ENCODE measurements at regions not wholly inside any gene's neighbourhood (a gene's known extent, or its start where the extent isn't known, plus 50 kb on each side); places are given as distances from the start of the nearest gene placed in this dataset.

DNA sequence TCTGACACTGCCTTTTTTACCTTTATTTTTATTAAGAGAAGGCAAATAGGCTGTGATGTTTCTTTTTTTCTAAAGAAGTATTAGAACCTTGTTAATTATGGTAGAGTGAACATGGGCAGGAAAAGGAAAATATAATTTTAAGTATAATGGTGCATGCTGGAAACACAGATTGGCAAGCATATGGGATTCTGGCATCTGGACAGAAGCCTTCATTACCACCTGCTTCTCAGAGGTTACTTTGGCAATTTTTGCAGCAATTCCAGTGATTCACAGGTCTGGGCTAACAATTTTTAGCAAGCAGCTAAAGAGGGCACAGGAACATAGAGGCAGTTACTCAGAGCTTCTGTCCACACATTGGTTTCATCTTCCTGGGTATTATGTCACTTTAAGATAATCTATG, 258.3 kb downstream of the DIPK2A start:
- Histone ChIP-seq H3K4me3 (ENCODE audit: low read depth, low read length, poor library complexity, severe bottlenecking) (no peak overlapping the region), H3K27ac (ENCODE audit: low read depth, low read length, poor library complexity, severe bottlenecking) (no peak overlapping the region), H3K36me3 (ENCODE audit: insufficient read depth, low read length, poor library complexity, severe bottlenecking) (no peaks in the 10 kb centered on the region), H3K27me3 (replicated peaks; ENCODE audit: insufficient read depth, low read depth, low read length, poor library complexity) (no peaks in the 10 kb centered on the region), H3K9me3 (ENCODE audit: low read depth, low read length, poor library complexity, severe bottlenecking) (no peaks in the 10 kb centered on the region), H3K4me1 (ENCODE audit: insufficient read depth, low read length, poor library complexity, severe bottlenecking) (no peaks in the 10 kb centered on the region)
- ChIA-PET POLR2A (ENCODE audit: low non-redundant PET) (no interaction called here), CTCF (no interaction called here)
- no peak for DNase-seq (ENCODE audit: low spot score)
- no TSS peak for BruUV-seq (replicated peaks)
- TF ChIP-seq CTCF (conservative IDR thresholded peaks at IDR 0.05; ENCODE audit: low read depth, low read length) (no peak), EZH2 (IDR thresholded peaks at IDR 0.05; ENCODE audit: borderline replicate concordance, low read depth, low read length, poor library complexity, severe bottlenecking) (no peak)
- intact Hi-C loops (cut with micrococcal nuclease; ENCODE audit: unreplicated experiment): no loop called here

GRCh38 chr3:144235489-144235888, 263.9 kb downstream of the DIPK2A start:
- Histone ChIP-seq H3K27ac (ENCODE audit: low read depth, low read length, poor library complexity, severe bottlenecking) (no peak overlapping the region), H3K4me3 (ENCODE audit: low read depth, low read length, poor library complexity, severe bottlenecking) (no peak overlapping the region), H3K27me3 (replicated peaks; ENCODE audit: insufficient read depth, low read depth, low read length, poor library complexity) (no peaks in the 10 kb centered on the region), H3K36me3 (ENCODE audit: insufficient read depth, low read length, poor library complexity, severe bottlenecking) (no peaks in the 10 kb centered on the region), H3K4me1 (ENCODE audit: insufficient read depth, low read length, poor library complexity, severe bottlenecking) (no peaks in the 10 kb centered on the region), H3K9me3 (ENCODE audit: low read depth, low read length, poor library complexity, severe bottlenecking) (no peaks in the 10 kb centered on the region)
- ChIA-PET CTCF (interaction anchor here (0.5 kb wide), 1 partner anchor 261 kb away, joined by 4 read pairs; no protein-coding TSS in a partner anchor), POLR2A (ENCODE audit: low non-redundant PET) (no interaction called here)
- TF ChIP-seq EZH2 (IDR thresholded peaks at IDR 0.05; ENCODE audit: borderline replicate concordance, low read depth, low read length, poor library complexity, severe bottlenecking) (no peak), CTCF (conservative IDR thresholded peaks at IDR 0.05; ENCODE audit: low read depth, low read length) (no peak)
- BruUV-seq (replicated peaks): no TSS peak
- intact Hi-C loops (cut with micrococcal nuclease; ENCODE audit: unreplicated experiment): no loop called here
- DNase-seq (ENCODE audit: low spot score): no peak

- TF ChIP-seq CTCF (conservative IDR thresholded peaks at IDR 0.05; ENCODE audit: low read depth, low read length): no peak
- no peak for TF ChIP-seq EZH2 (IDR thresholded peaks at IDR 0.05; ENCODE audit: borderline replicate concordance, low read depth, low read length, poor library complexity, severe bottlenecking)
- POLR2A ChIA-PET (ENCODE audit: low non-redundant PET): interaction anchor here (0.6 kb wide), 1 partner anchor 19 kb away, joined by 3 read pairs; no protein-coding TSS in a partner anchor
- H3K4me3 ChIP-seq (ENCODE audit: low read depth, low read length, poor library complexity, severe bottlenecking): no peak overlapping the region
- no peaks in the 10 kb centered on the region for H3K36me3 ChIP-seq (ENCODE audit: insufficient read depth, low read length, poor library complexity, severe bottlenecking)
- H3K27ac ChIP-seq (ENCODE audit: low read depth, low read length, poor library complexity, severe bottlenecking): no peak overlapping the region
- DNase-seq (ENCODE audit: low spot score): no peak
- BruUV-seq (replicated peaks): no TSS peak
- intact Hi-C loops (cut with micrococcal nuclease; ENCODE audit: unreplicated experiment): no loop called here
- H3K27me3 ChIP-seq (replicated peaks; ENCODE audit: insufficient read depth, low read depth, low read length, poor library complexity): no peaks in the 10 kb centered on the region
- H3K9me3 ChIP-seq (ENCODE audit: low read depth, low read length, poor library complexity, severe bottlenecking): no peaks in the 10 kb centered on the region
- H3K4me1 ChIP-seq (ENCODE audit: insufficient read depth, low read length, poor library complexity, severe bottlenecking): no peaks in the 10 kb centered on the region
- CTCF ChIA-PET: no interaction called here
Observed at GRCh38 chr3:144237351-144237750, 265.7 kb downstream of the DIPK2A start.

Measured in A673 (cell line).